Activated T-helper 1 cell treated with anti-CD3 and anti-CD28 coated beads, Interleukin-12 subunit alpha, Interleukin-12 subunit beta, Interleukin-2, Interleukin-4 antibody, amounts not matched to agents 30 ng/mL and 10 ng/mL and 1 ng/mL, durations not matched to agents 14 hours and 24 hours and 36 hours (primary cell): ENCODE measurements at regions not wholly inside any gene's neighbourhood (a gene's known extent, or its start where the extent isn't known, plus 50 kb on each side); places are given as distances from the start of the nearest gene placed in this dataset.

ENCODE experiments used
- DNase-seq: peaks from one replicate; pipeline ENCODE4 v3.0.0; 2021; ENCODE audit warnings: low spot score
- H3K27ac Mint-ChIP-seq: one replicate; pipeline ENCODE4 v1.8.0; 2021; ENCODE audit warnings: mild to moderate bottlenecking, mixed read lengths
- H3K27me3 Mint-ChIP-seq: one replicate; pipeline ENCODE4 v1.8.0; 2022; ENCODE audit warnings: mild to moderate bottlenecking, moderate library complexity, mixed read lengths; ENCODE audit not compliant: insufficient read depth
- H3K36me3 Mint-ChIP-seq: one replicate; pipeline ENCODE4 v1.8.0; 2021; ENCODE audit warnings: low read depth, mixed read lengths
- H3K4me1 Mint-ChIP-seq: one replicate; pipeline ENCODE4 v1.8.0; 2021; ENCODE audit warnings: low read depth, mixed read lengths
- H3K4me3 Mint-ChIP-seq: one replicate; pipeline ENCODE4 v1.8.0; 2021; ENCODE audit warnings: mild to moderate bottlenecking, moderate library complexity, mixed read lengths
- H3K9me3 Mint-ChIP-seq: one replicate; pipeline ENCODE4 v1.8.0; 2021; ENCODE audit warnings: mixed read lengths
- intact Hi-C: fragments of 100-400 bp; cut with micrococcal nuclease; formaldehyde crosslinking; loops from one replicate; pipeline ENCODE4 v1.15.1; 2024

DNA sequence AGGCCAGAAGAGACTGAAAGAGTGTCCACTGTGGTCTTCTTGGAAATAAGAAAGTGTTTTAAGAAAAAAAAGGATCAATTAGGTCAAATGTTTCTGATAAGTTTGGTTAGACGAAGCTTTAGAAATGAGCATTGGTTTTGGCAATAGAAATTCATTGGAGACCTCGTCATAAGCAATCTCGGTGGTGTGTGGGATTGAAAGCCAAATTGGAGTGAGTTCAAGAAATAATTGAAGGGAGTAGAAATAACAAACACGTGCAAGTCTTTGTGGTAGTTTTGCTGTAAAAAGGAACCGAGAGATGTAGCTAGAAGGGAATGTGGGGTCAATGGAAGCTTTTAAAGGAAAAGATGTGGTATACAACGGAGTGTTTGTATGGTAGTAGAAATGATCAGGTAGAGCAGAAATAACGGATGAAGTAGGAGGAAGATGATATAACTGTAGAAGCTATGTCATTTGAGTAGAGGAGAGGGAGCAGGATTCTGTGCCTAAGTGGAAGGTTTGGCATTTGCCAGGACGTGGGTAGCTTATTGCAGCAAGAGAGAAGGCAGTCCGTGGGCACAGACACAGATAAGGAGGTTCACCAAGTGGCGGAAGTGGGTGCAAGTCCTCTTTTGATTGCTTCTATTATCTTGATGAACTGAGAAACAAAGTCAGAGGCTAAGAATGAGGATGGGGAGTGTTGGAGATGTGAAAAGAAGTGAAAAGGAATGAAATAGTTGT lies 146.2 kb downstream of the DACT1 start:
- Mint-ChIP-seq H3K36me3 (no peaks in the 10 kb centered on the region), H3K27me3 (no peaks in the 10 kb centered on the region), H3K27ac (no peak overlapping the region), H3K9me3 (no peaks in the 10 kb centered on the region), H3K4me1 (no peaks in the 10 kb centered on the region), H3K4me3 (no peak overlapping the region)
- DNase-seq, result no peak
- intact Hi-C loops, result no loop called here

DNA sequence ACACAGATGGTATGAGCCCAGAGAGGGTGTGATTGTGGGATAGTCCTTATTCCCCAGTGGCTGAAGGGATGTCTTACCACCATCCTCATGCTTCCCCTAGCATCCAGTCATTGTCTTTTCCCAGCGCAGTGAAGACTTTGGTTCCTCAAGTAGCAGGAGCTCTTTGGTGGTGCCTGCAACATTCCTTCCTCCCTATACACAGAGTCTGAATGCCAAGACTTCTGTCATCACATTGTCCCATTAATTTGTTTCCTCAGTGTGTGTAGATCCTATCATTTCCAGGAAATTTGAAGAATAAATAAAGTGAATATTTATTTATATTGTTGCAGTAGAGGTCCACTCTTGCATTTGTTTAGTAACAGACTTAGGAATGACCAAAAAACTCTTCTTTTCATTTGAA lies 147.2 kb downstream of the DACT1 start:
- H3K36me3 Mint-ChIP-seq, result no peaks in the 10 kb centered on the region
- H3K4me1 Mint-ChIP-seq, result no peaks in the 10 kb centered on the region
- no peak overlapping the region for H3K4me3 Mint-ChIP-seq
- no peak overlapping the region for H3K27ac Mint-ChIP-seq
- DNase-seq, result no peak
- intact Hi-C loops, result no loop called here
- H3K27me3 Mint-ChIP-seq, result no peaks in the 10 kb centered on the region
- H3K9me3 Mint-ChIP-seq, result no peaks in the 10 kb centered on the region

DNA sequence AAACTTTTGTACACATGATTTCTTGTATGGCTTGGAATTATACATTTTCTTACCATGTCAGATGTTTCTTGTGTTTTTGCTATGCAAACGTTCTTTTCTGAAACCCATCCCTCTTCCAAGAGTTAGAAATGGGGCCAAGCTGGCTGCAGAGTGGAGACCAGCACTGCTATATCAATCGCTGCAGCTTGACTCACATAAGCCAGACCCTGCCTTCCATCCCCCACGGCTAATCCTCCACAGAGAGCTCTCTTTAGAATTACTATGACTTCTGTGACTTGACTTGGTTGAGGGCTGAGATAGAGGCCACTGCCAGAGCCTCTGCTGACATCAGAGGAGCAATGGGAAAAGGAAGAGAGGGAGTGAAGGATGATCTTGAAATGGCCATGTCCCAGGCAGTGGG lies 147.9 kb downstream of the DACT1 start:
- no peak for DNase-seq
- Mint-ChIP-seq H3K9me3 (no peaks in the 10 kb centered on the region), H3K4me3 (no peak overlapping the region), H3K4me1 (no peaks in the 10 kb centered on the region), H3K27ac (no peak overlapping the region), H3K27me3 (peaks cover under 1% of the 10 kb centered on the region), H3K36me3 (no peaks in the 10 kb centered on the region)
- intact Hi-C loops, result no loop called here

DNA sequence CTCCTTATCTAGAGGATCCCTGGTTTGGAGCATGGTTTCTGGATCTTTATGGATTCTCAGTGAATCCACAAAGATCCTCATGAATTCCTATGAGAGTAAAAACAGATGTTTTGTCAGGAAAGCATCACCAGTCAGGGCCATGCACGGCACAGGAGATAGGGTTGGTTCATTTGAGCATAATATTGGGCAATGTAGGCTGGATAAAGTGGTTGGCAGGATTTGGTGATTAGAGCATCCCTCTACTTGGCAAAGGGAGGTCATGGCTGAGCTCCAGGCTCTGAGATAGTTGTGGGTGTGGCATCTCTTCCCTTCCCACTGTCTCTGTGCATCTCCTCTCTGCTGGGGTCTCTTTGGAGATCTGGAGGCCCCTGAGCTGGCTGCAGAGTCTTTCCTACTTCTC lies 149.8 kb downstream of the DACT1 start:
- peaks cover 2% of the 10 kb centered on the region for H3K27me3 Mint-ChIP-seq
- no peaks in the 10 kb centered on the region for H3K4me1 Mint-ChIP-seq
- intact Hi-C loops, result no loop called here
- no peaks in the 10 kb centered on the region for H3K36me3 Mint-ChIP-seq
- no peak for DNase-seq
- no peak overlapping the region for H3K4me3 Mint-ChIP-seq
- H3K9me3 Mint-ChIP-seq, result no peaks in the 10 kb centered on the region
- no peak overlapping the region for H3K27ac Mint-ChIP-seq

DNA sequence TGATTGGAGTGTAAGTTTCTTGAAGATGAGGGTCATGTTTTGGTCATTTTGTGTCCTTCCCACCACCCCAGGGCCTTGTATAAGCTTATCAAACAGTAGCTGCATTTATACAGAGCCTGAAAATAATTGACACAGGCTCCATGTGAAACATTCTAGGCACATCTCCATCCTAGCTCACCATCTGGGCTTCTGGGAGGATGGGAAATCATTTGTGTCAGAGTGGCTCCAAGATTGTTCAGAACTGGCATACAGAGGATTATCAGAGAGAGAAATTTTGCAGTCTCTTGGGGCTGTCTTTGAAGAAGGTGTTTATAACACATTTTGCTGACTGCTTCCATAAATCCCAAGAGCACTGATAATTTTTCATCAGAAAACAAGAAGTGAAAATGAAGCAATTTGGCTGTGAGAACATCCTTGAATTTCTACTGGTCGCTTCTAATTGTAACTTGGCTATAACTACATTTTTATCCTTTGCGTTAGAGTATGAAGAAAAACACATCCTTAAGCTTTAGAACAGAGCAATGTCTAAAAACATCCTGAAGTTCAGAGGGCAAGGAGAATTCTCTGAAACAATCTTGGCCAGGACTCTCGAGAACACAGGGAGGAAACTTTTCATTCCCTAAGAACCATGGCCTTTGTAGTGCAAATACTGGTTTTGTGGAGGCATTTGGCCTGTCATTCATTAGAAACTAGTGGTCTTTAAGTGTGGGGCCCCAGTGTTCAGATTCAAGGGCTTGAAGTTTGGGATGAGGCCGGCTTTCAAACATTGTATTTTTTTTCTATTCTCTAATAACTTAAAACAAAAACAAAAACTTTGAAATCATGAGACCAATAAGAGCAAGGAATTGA lies 151.1 kb downstream of the DACT1 start:
- Mint-ChIP-seq H3K4me1 (no peaks in the 10 kb centered on the region), H3K9me3 (no peaks in the 10 kb centered on the region), H3K36me3 (no peaks in the 10 kb centered on the region), H3K27ac (no peak overlapping the region), H3K4me3 (no peak overlapping the region), H3K27me3 (peaks cover 2% of the 10 kb centered on the region)
- intact Hi-C loops, result no loop called here
- DNase-seq, result no peak

DNA sequence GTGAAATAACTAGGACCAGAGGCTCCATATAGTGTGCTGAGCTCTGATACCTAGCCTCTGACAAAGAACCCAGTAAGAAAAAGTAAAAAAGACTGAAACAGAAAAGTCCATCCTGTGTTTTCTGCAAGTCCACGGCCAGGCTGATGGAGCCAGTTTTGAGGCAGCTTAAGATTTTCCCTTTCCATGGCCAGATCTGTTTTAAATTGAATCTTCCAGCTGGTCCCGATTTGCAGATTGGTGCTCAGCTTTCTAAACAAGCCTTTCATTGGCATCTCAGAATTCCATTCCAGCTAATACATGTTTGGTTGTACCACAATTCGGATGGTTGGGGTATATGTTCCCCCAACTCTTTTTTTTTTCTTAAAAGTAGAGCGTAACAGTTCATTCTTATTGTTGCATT lies 152.0 kb downstream of the DACT1 start:
- Mint-ChIP-seq H3K9me3 (no peaks in the 10 kb centered on the region), H3K4me3 (no peak overlapping the region), H3K27ac (no peak overlapping the region), H3K4me1 (no peaks in the 10 kb centered on the region), H3K27me3 (peaks cover 2% of the 10 kb centered on the region), H3K36me3 (no peaks in the 10 kb centered on the region)
- intact Hi-C loops, result no loop called here
- no peak for DNase-seq

DNA sequence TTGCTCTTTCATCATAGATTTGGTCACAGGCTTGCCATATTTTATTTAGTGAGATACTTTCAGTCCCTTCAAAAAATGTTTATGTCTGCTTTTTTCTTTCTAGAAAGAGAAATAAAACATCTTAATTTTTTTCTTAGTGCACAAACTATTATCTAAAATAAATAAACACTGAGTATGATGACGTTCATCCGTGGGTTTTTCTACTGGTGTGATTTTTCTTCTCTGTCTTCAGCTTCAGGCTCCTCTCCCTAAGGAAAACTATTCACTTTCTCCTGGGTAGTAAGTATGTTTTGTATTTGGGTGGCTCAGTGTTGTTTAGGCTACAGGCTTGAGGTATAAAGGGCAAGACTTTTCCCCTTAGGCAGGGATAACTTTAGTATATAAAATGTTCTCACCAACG lies 154.7 kb downstream of the DACT1 start:
- H3K9me3 Mint-ChIP-seq, result no peaks in the 10 kb centered on the region
- no peak overlapping the region for H3K4me3 Mint-ChIP-seq
- no peaks in the 10 kb centered on the region for H3K4me1 Mint-ChIP-seq
- intact Hi-C loops, result no loop called here
- no peak overlapping the region for H3K27ac Mint-ChIP-seq
- no peaks in the 10 kb centered on the region for H3K36me3 Mint-ChIP-seq
- peaks cover 2% of the 10 kb centered on the region for H3K27me3 Mint-ChIP-seq
- no peak for DNase-seq

DNA sequence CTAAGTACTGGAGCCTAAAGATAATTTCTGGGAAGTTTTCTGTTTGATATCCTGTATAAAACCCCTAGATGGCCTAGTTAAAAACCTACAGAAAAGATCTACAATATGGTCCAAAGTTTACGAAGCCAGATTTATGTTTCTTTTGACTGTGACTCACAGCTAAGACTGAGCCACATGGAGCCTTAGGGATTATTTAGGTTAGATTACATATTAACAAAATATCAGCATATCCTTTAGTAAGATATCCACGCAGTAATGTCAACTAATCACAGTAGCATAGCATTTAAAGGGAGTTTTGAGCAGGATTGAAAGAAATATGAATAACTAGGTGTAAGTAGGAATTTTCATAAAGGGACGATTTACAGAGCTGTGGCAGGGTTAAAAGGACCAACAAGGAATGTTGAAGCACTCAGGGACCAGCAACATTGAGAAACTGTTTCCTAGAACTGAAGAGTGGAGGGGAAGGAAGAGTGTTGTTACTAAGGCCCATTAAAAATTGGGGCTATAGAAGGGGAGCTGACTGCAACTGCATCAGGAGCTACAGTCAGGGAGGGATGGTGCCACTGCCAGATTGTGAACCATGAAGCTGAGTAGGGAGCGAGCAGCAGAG lies 155.5 kb downstream of the DACT1 start:
- intact Hi-C loops, result no loop called here
- H3K36me3 Mint-ChIP-seq, result no peaks in the 10 kb centered on the region
- no peak overlapping the region for H3K27ac Mint-ChIP-seq
- peaks cover 2% of the 10 kb centered on the region for H3K27me3 Mint-ChIP-seq
- H3K4me3 Mint-ChIP-seq, result no peak overlapping the region
- DNase-seq, result no peak
- no peaks in the 10 kb centered on the region for H3K4me1 Mint-ChIP-seq
- H3K9me3 Mint-ChIP-seq, result no peaks in the 10 kb centered on the region

DNA sequence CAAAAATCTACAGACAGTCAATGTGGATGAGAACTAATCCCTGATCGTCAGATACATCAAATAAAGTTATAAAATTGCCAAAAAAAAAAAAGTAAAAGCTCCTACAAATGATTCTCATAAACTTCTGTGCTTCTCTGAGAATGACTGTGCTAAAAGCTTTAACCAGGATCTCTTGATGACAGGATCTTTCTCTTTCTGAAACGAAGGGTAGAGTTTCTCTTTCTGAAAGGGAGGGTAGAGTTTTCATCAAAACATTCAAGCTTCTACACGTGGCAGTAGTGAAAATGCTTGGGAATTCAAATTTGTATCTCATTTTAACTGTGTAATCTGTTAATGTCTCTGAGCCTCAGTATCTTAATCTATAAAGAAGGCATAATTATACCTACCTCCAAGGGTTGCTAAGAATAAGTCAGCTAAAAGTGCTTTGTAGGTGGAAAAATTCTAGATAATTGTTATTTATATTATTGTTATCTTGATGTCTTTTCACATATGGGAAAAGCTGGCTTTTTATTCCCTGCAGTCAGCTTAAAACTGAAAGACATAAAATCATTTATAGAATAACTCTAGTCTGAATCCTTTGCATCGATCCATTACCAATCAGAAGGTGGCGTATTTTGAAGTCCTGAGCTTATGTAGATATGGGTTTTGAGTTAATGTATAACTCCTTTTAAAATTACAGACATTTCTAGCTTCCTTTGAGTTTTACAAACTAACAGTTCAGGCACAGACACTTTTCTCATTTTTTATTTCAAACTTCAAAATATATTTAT lies 157.4 kb downstream of the DACT1 start:
- peaks cover 2% of the 10 kb centered on the region for H3K27me3 Mint-ChIP-seq

DNA sequence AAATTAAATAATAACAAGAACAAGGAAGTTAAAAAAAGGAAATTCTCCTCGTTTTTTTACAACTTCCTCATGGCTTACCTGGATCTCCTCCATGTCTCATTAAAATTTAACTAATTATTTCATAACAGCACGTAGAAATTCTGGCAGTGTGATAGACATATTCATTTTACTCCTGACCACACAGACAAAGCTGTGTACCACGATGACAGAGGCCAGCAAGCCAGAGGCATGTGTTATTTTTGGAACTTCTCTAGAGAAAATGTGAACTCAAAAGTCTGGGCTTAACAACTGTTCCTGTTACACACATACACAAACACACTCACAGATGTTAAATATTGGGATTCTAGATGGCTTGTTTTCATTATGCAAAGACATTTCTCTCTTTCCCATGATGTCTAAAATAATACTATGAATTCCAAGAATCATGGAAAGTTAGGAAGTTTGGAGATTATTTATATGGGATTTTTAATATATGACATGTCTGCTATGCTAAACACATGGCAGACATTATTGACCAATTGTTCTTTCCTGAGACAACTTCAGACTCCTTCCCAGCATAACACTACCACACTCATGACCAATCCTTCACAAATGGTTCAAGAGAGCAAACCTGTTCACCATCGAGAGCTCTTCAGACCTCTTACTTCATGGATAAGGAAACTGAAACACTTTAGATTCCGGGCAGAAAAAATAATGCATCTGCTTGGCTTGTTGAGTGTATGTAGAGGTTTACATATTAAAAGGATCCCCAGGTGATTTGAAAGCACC lies 158.7 kb downstream of the DACT1 start:
- H3K4me1 Mint-ChIP-seq, result no peaks in the 10 kb centered on the region
- H3K4me3 Mint-ChIP-seq, result no peak overlapping the region

More for the DNA sequence above, 157.4 kb downstream of the DACT1 start:
- Mint-ChIP-seq H3K4me1 (no peaks in the 10 kb centered on the region), H3K27ac (no peak overlapping the region), H3K9me3 (no peaks in the 10 kb centered on the region), H3K4me3 (no peak overlapping the region), H3K36me3 (no peaks in the 10 kb centered on the region)
- no peak for DNase-seq
- intact Hi-C loops, result no loop called here

DNA sequence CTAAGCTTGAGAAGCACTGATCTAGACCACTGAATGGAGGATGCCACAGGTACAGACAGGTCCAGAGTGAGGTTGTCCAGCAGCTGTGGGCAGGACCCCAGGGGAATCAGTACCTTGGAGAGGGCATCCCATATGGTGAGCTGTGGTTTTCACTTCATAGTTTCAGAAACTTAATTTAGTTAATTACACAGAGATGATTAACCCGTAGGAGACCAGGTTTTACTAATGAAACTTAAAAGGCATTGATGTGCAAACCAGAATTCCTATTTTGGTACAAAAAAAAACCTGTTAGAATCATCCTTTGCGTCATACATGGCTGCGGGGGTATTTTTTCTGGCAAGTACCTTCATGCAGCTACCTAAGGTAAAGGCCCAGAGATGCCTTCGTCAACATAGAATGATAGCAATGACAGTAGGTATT lies 159.3 kb downstream of the DACT1 start:
- H3K36me3 Mint-ChIP-seq, result no peaks in the 10 kb centered on the region
- DNase-seq, result no peak
- no peaks in the 10 kb centered on the region for H3K27me3 Mint-ChIP-seq
- H3K4me1 Mint-ChIP-seq, result no peaks in the 10 kb centered on the region
- H3K4me3 Mint-ChIP-seq, result no peak overlapping the region
- no peaks in the 10 kb centered on the region for H3K9me3 Mint-ChIP-seq
- intact Hi-C loops, result no loop called here
- H3K27ac Mint-ChIP-seq, result no peak overlapping the region

More for the DNA sequence above, 158.7 kb downstream of the DACT1 start:
- H3K36me3 Mint-ChIP-seq, result no peaks in the 10 kb centered on the region
- intact Hi-C loops, result no loop called here
- H3K27ac Mint-ChIP-seq, result no peak overlapping the region
- no peaks in the 10 kb centered on the region for H3K27me3 Mint-ChIP-seq
- DNase-seq, result no peak
- H3K9me3 Mint-ChIP-seq, result no peaks in the 10 kb centered on the region

DNA sequence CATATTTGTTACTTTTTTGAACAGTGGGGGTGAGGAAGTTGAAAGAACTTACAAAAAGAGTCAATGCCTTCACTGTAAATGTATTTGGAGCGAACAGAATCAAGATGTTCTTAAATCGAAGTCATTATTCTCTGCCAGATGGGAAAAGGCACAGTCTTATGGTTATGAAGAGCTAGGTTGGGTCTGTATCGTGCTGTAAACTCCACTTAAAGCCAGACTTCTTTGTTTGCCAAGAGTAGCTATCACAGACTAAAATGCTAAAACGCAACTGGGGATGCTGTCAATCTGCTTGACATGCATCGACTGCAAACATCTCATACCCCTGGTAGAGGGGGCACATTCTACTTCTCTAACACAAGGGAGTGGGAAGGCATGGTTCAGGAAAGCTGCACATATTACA lies 160.4 kb downstream of the DACT1 start:
- H3K4me1 Mint-ChIP-seq, result no peaks in the 10 kb centered on the region
- H3K27me3 Mint-ChIP-seq, result no peaks in the 10 kb centered on the region
- H3K36me3 Mint-ChIP-seq, result no peaks in the 10 kb centered on the region
- DNase-seq, result no peak
- no peak overlapping the region for H3K27ac Mint-ChIP-seq
- peaks cover 4% of the 10 kb centered on the region for H3K9me3 Mint-ChIP-seq
- intact Hi-C loops, result no loop called here
- no peak overlapping the region for H3K4me3 Mint-ChIP-seq
